ENCODE measurements at regions not wholly inside any gene's neighbourhood (a gene's known extent, or its start where the extent isn't known, plus 50 kb on each side); places are given as distances from the start of the nearest gene placed in this dataset.

DNA sequence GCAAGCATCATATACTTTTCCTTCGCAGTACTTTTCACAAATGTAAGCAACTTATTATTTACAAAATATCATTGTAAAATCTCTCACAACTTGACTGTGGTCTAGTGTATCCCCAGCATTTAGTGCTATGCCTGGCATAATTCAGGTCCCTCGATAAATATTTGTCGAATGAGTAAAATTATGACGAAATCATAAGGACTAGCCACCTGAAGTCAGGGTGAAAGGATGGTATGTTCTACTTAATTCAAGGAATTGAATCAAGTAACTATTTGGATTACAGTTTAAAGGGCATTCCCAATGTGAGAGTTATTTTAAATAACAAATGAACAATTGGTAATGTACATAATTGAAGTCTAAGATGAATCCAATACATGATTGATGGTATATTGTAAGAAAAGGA, 393.0 kb upstream of the SLC35B3 start:
- H3K36me3 ChIP-seq: no peaks in the 10 kb centered on the region
- no peaks in the 10 kb centered on the region for H3K27me3 ChIP-seq (ENCODE audit: low read depth)
- no peak for DNase-seq
- no peaks in the 10 kb centered on the region for H3K4me1 ChIP-seq
- TF ChIP-seq, protein P1, sequence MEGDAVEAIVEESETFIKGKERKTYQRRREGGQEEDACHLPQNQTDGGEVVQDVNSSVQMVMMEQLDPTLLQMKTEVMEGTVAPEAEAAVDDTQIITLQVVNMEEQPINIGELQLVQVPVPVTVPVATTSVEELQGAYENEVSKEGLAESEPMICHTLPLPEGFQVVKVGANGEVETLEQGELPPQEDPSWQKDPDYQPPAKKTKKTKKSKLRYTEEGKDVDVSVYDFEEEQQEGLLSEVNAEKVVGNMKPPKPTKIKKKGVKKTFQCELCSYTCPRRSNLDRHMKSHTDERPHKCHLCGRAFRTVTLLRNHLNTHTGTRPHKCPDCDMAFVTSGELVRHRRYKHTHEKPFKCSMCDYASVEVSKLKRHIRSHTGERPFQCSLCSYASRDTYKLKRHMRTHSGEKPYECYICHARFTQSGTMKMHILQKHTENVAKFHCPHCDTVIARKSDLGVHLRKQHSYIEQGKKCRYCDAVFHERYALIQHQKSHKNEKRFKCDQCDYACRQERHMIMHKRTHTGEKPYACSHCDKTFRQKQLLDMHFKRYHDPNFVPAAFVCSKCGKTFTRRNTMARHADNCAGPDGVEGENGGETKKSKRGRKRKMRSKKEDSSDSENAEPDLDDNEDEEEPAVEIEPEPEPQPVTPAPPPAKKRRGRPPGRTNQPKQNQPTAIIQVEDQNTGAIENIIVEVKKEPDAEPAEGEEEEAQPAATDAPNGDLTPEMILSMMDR (IDR thresholded peaks at IDR 0.05): no peak
- no peak overlapping the region for H3K27ac ChIP-seq
- no peaks in the 10 kb centered on the region for H3K9me3 ChIP-seq
- intact Hi-C loops (cut with DNase I): no loop called here
- no peak overlapping the region for H3K4me3 ChIP-seq
- ATAC-seq: no peak

DNA sequence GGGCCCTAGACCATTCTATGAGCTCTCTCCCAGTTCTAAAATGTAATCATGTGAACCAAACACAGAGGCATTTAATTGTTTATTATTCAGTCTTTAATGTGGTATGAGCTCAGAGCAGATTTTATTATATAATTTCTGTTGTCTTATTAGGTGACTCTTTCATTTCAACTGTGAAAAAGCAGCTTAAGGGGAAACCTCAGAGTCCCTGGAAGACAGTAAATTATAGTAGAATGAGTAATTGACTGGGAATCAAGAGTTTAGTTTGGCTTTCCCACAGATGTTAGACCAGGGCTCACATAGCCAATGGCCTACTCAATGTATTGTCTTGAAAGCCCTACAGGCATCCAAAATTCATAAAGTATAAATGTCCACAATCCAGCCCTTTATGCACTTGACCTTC, 390.4 kb upstream of the SLC35B3 start:
- ATAC-seq (no peak), DNase-seq (no peak)
- Histone ChIP-seq H3K27ac (no peak overlapping the region), H3K36me3 (no peaks in the 10 kb centered on the region), H3K9me3 (no peaks in the 10 kb centered on the region), H3K4me3 (no peak overlapping the region), H3K27me3 (ENCODE audit: low read depth) (no peaks in the 10 kb centered on the region), H3K4me1 (no peaks in the 10 kb centered on the region)
- intact Hi-C loops (cut with DNase I): no loop called here
- TF ChIP-seq, protein P1 (IDR thresholded peaks at IDR 0.05): no peak

DNA sequence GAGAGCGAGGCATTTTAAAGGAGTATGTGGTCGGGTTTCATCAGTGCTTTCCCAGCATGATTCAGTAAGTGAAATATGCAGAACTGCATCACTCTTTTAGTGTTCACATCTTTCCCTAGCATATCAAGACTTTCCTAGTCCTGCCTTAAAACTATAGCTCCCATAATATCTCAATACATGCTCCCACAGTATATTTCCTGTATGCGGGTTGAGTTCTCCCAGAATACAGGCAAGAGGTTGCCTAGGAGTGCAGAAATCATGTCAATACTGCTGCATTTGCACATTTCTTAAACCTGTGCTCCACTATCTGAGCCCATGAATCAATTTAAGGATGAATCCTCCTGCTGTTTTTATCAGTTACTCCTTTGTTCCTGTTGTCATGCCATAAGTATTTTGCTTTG, 386.6 kb upstream of the SLC35B3 start:
- intact Hi-C loops (cut with DNase I): no loop called here
- Histone ChIP-seq H3K4me3 (no peak overlapping the region), H3K27ac (no peak overlapping the region), H3K4me1 (no peaks in the 10 kb centered on the region), H3K9me3 (no peaks in the 10 kb centered on the region), H3K36me3 (no peaks in the 10 kb centered on the region), H3K27me3 (ENCODE audit: low read depth) (no peaks in the 10 kb centered on the region)
- TF ChIP-seq, protein P1 (IDR thresholded peaks at IDR 0.05): no peak
- no peak for ATAC-seq
- no peak for DNase-seq

DNA sequence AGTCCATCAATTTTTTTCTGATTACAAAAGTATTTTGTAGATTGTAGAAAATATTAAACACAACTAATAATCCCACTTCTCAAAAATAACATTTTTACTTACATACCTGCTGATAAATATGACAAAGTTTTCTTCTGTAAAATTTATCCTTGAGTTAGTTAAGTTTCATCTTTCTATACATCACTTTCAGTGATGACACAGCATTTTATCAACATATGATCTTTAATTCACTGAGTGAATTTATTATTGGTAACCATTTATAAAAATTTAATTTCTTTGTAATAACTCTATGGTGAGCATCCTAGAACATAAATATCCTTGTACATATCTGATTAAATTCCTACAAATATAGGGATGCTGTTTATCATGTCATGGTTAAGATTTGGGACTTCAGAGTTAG, 385.0 kb upstream of the SLC35B3 start:
- no peak overlapping the region for H3K4me3 ChIP-seq
- H3K4me1 ChIP-seq: no peaks in the 10 kb centered on the region
- no peaks in the 10 kb centered on the region for H3K9me3 ChIP-seq
- H3K27ac ChIP-seq: no peak overlapping the region
- ATAC-seq: no peak
- TF ChIP-seq, protein P1 (IDR thresholded peaks at IDR 0.05): no peak
- H3K36me3 ChIP-seq: no peaks in the 10 kb centered on the region
- intact Hi-C loops (cut with DNase I): no loop called here
- H3K27me3 ChIP-seq (ENCODE audit: low read depth): no peaks in the 10 kb centered on the region
- no peak for DNase-seq

DNA sequence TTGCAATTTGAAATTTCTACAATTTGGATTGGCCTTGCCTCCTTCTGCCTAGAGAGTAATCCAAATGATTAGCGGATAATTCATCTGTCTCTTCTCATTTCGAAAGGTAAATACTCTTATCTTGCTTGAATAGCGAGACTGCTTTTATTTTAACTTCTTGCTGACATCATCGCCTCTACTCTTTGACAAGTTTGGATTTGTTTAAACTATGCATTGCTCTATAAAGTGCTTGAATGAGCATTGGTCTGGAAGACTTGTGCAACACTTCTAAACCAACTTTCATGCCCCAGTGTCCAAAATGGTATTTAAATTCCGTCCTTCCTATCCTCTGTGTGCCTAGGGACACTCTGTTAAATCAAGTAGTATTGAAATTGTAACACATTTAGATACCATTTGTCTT, 384.1 kb upstream of the SLC35B3 start:
- intact Hi-C loops (cut with DNase I): no loop called here
- no peaks in the 10 kb centered on the region for H3K9me3 ChIP-seq
- H3K4me1 ChIP-seq: no peaks in the 10 kb centered on the region
- H3K27me3 ChIP-seq (ENCODE audit: low read depth): no peaks in the 10 kb centered on the region
- H3K4me3 ChIP-seq: no peak overlapping the region
- DNase-seq (no peak), ATAC-seq (no peak)
- no peak overlapping the region for H3K27ac ChIP-seq
- TF ChIP-seq, protein P1 (IDR thresholded peaks at IDR 0.05): no peak
- no peaks in the 10 kb centered on the region for H3K36me3 ChIP-seq

DNA sequence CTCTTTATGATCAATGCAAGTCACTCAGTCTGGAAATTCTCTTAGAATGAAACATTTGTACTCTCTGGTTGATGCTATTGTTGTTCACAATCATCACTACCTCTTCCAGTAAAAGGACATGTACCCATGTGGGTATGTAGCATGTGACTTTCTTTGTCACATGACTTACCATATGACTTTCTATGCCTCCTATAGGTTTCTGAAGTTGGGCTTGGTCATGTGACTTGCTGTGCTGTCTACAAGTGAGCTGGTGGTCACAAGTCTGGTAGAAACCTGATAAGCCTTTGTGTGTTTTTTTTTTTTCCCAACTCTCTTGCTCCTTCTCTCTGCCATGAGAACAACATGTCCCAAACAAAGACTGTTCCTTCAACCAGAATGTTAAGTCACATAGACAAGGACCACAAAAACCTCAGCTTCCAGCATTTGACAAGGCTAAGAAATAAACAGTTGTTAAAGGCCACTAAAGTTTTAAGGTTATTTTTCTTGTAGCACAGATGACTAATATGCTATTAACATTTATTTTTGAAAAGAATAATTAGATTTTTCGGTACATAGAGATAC, 379.2 kb upstream of the SLC35B3 start:
- H3K27ac ChIP-seq: no peak overlapping the region
- TF ChIP-seq, protein P1 (IDR thresholded peaks at IDR 0.05): no peak
- DNase-seq (no peak), ATAC-seq (no peak)
- no peaks in the 10 kb centered on the region for H3K9me3 ChIP-seq
- no peaks in the 10 kb centered on the region for H3K4me1 ChIP-seq
- H3K27me3 ChIP-seq (ENCODE audit: low read depth): no peaks in the 10 kb centered on the region
- no peaks in the 10 kb centered on the region for H3K36me3 ChIP-seq
- H3K4me3 ChIP-seq: no peak overlapping the region
- intact Hi-C loops (cut with DNase I): no loop called here

Measured in lower lobe of right lung (tissue), 2 donors.